HG02938 (cell line): ENCODE measurements at regions not wholly inside any gene's neighbourhood (a gene's known extent, or its start where the extent isn't known, plus 50 kb on each side); places are given as distances from the start of the nearest gene placed in this dataset.
"Not testable (repeated sequence)": the region's sequence is repeated elsewhere in the genome, so short reads cannot be mapped to it uniquely, and the experiment has no call there.

Experiments used
- ATAC-seq: cut with Tn5 transposase; IDR thresholded peaks from one replicate; pipeline ENCODE4 v1.9.1; 2021; ENCODE audit warnings: mild to moderate bottlenecking, moderate library complexity; ENCODE audit not compliant: unreplicated experiment

GRCh38 chr9:75274781-75275180 is 186.5 kb downstream of the OSTF1 start:
- ATAC-seq: no peak

- ATAC-seq: no peak
These were observed 193.7 kb downstream of the OSTF1 start for GRCh38 chr9:75282047-75282446.

GRCh38 chr9:75289332-75289731 is 201.0 kb downstream of the OSTF1 start:
- ATAC-seq: no peak

- ATAC-seq: no peak
These were observed 211.0 kb downstream of the OSTF1 start for GRCh38 chr9:75299324-75299723.

GRCh38 chr9:75333624-75334023 is 245.3 kb downstream of the OSTF1 start:
- no peak for ATAC-seq

GRCh38 chr9:75358846-75359245 is 270.5 kb downstream of the OSTF1 start:
- ATAC-seq: no peak

GRCh38 chr9:75359638-75360037 is 271.3 kb downstream of the OSTF1 start:
- ATAC-seq: no peak

- ATAC-seq: no peak
These were observed 271.9 kb downstream of the OSTF1 start for GRCh38 chr9:75360252-75360651.

GRCh38 chr9:75362446-75362845 is 274.1 kb downstream of the OSTF1 start:
- ATAC-seq: not testable (repeated sequence)

- no peak for ATAC-seq
These were observed 276.9 kb downstream of the OSTF1 start for GRCh38 chr9:75365196-75365595.

- no peak for ATAC-seq
These were observed 281.7 kb downstream of the OSTF1 start for GRCh38 chr9:75369989-75370388.

- no peak for ATAC-seq
These were observed 284.4 kb downstream of the OSTF1 start for GRCh38 chr9:75372499-75373268.

GRCh38 chr9:75376680-75377254 is 288.5 kb downstream of the OSTF1 start:
- ATAC-seq: no peak

- no peak for ATAC-seq
These were observed 289.7 kb downstream of the OSTF1 start for GRCh38 chr9:75378036-75378435.

GRCh38 chr9:75378926-75379325 is 290.6 kb downstream of the OSTF1 start:
- no peak for ATAC-seq

GRCh38 chr9:75382126-75382525 is 293.8 kb downstream of the OSTF1 start:
- no peak for ATAC-seq

GRCh38 chr9:75383420-75384034 is 295.2 kb downstream of the OSTF1 start:
- ATAC-seq: not testable (repeated sequence)

GRCh38 chr9:75385236-75385635 is 296.9 kb downstream of the OSTF1 start:
- ATAC-seq: no peak

- ATAC-seq: no peak
These were observed 300.8 kb downstream of the OSTF1 start for GRCh38 chr9:75389101-75389500.

GRCh38 chr9:75390951-75391350 is 302.6 kb downstream of the OSTF1 start:
- no peak for ATAC-seq

- no peak for ATAC-seq
These were observed 303.2 kb downstream of the OSTF1 start for GRCh38 chr9:75391497-75391896.

- ATAC-seq: no peak
These were observed 307.0 kb downstream of the OSTF1 start for GRCh38 chr9:75395336-75395735.
